Subcutaneous abdominal adipose tissue (tissue), 5 donors: ENCODE measurements at regions not wholly inside any gene's neighbourhood (a gene's known extent, or its start where the extent isn't known, plus 50 kb on each side); places are given as distances from the start of the nearest gene placed in this dataset.

Source experiments
- H3K27ac ChIP-seq: one replicate; pipeline ENCODE4 v1.7.0; 2013; ENCODE audit warnings: low read depth, mild to moderate bottlenecking, inconsistent platforms, low read length, moderate library complexity
- H3K27me3 ChIP-seq, 5 donors: one replicate each; pipeline ENCODE4 v1.7.0; 2013; ENCODE audit warnings: low read length in 5 of 5, inconsistent platforms in 1 of 5; ENCODE audit not compliant: control insufficient read depth in 5 of 5, insufficient read depth in 4 of 5
- H3K36me3 ChIP-seq, 5 donors: one replicate each; pipeline ENCODE4 v1.7.0; 2013; ENCODE audit warnings: low read length in 5 of 5; ENCODE audit not compliant: control insufficient read depth in 5 of 5, insufficient read depth in 5 of 5
- H3K4me1 ChIP-seq, 5 donors: one replicate each; pipeline ENCODE4 v1.7.0; 2013; ENCODE audit warnings: low read length in 5 of 5, mild to moderate bottlenecking in 3 of 5, moderate library complexity in 1 of 5; ENCODE audit not compliant: control insufficient read depth in 5 of 5, insufficient read depth in 5 of 5
- H3K4me3 ChIP-seq, 5 donors: one replicate each; pipeline ENCODE4 v1.7.0; 2013; ENCODE audit warnings: low read length in 5 of 5, low read depth in 1 of 5
- H3K9ac ChIP-seq, 5 donors: one replicate each; pipeline ENCODE4 v1.7.0; 2013; ENCODE audit warnings: low read length in 5 of 5, mild to moderate bottlenecking in 4 of 5, moderate library complexity in 3 of 5
- H3K9me3 ChIP-seq, 5 donors: one replicate each; pipeline ENCODE4 v1.7.0; 2013; ENCODE audit warnings: low read length in 5 of 5; ENCODE audit not compliant: control insufficient read depth in 5 of 5
- donor health status: healthy.
- donor health status: healthy.
- donor health status: healthy.
- donor health status: healthy.
- donor health status: healthy.

GRCh38 chr15:95359966-95360365 is 970.5 kb upstream of the NR2F2 start:
- Histone ChIP-seq H3K36me3 (no peaks in the 10 kb centered on the region), H3K27me3 (no peaks in the 10 kb centered on the region), H3K4me1 (peaks cover 0 to under 1% (median 0%) of the 10 kb centered on the region in 5 donors), H3K27ac (no peak overlapping the region), H3K9ac (no peak overlapping the region), H3K9me3 (peaks cover 0 to 12% (median 5%) of the 10 kb centered on the region in 5 donors), H3K4me3 (no peak overlapping the region)

GRCh38 chr15:95362306-95362705 is 968.2 kb upstream of the NR2F2 start:
- Histone ChIP-seq H3K9me3 (peaks cover 0 to 12% (median 5%) of the 10 kb centered on the region in 5 donors), H3K36me3 (no peaks in the 10 kb centered on the region), H3K27me3 (no peaks in the 10 kb centered on the region), H3K4me3 (no peak overlapping the region), H3K9ac (no peak overlapping the region), H3K27ac (no peak overlapping the region), H3K4me1 (peaks cover 0 to 12% (median 0%) of the 10 kb centered on the region in 5 donors)

GRCh38 chr15:95363646-95364045 is 966.9 kb upstream of the NR2F2 start:
- H3K9ac ChIP-seq, result no peak overlapping the region
- no peak overlapping the region for H3K4me3 ChIP-seq
- H3K4me1 ChIP-seq, result peaks cover 0 to 12% (median 0%) of the 10 kb centered on the region in 5 donors
- peaks cover 0 to 12% (median 5%) of the 10 kb centered on the region in 5 donors for H3K9me3 ChIP-seq
- no peaks in the 10 kb centered on the region for H3K27me3 ChIP-seq
- no peak overlapping the region for H3K27ac ChIP-seq
- no peaks in the 10 kb centered on the region for H3K36me3 ChIP-seq

GRCh38 chr15:95365511-95366107 is 964.9 kb upstream of the NR2F2 start:
- H3K27ac ChIP-seq, result no peak overlapping the region
- no peaks in the 10 kb centered on the region for H3K36me3 ChIP-seq
- H3K9me3 ChIP-seq, result peaks cover 0 to 12% (median 5%) of the 10 kb centered on the region in 5 donors
- no peak overlapping the region for H3K4me3 ChIP-seq
- no peaks in the 10 kb centered on the region for H3K27me3 ChIP-seq
- H3K4me1 ChIP-seq, result peaks cover 0 to 12% (median 0%) of the 10 kb centered on the region in 5 donors
- H3K9ac ChIP-seq, result no peak overlapping the region

GRCh38 chr15:95368191-95368590 is 962.3 kb upstream of the NR2F2 start:
- H3K4me3 ChIP-seq, result no peak overlapping the region
- no peaks in the 10 kb centered on the region for H3K9me3 ChIP-seq

GRCh38 chr15:95368755-95369601 is 961.5 kb upstream of the NR2F2 start:
- Histone ChIP-seq H3K27ac (no peak overlapping the region), H3K9ac (no peak overlapping the region), H3K4me1 (peaks cover 0 to 12% (median 0%) of the 10 kb centered on the region in 5 donors), H3K4me3 (no peak overlapping the region), H3K9me3 (no peaks in the 10 kb centered on the region), H3K36me3 (no peaks in the 10 kb centered on the region), H3K27me3 (no peaks in the 10 kb centered on the region)

More at GRCh38 chr15:95368191-95368590, 962.3 kb upstream of the NR2F2 start:
- Histone ChIP-seq H3K9ac (no peak overlapping the region), H3K27ac (no peak overlapping the region), H3K27me3 (no peaks in the 10 kb centered on the region), H3K36me3 (no peaks in the 10 kb centered on the region), H3K4me1 (peaks cover 0 to 12% (median 0%) of the 10 kb centered on the region in 5 donors)

- Histone ChIP-seq H3K27me3 (no peaks in the 10 kb centered on the region), H3K9me3 (no peaks in the 10 kb centered on the region), H3K36me3 (no peaks in the 10 kb centered on the region), H3K4me3 (no peak overlapping the region), H3K4me1 (peaks cover 0 to 8% (median 0%) of the 10 kb centered on the region in 5 donors), H3K27ac (no peak overlapping the region), H3K9ac (no peak overlapping the region)
Measured at GRCh38 chr15:95370291-95370690, 960.2 kb upstream of the NR2F2 start.

GRCh38 chr15:95371664-95372063 is 958.8 kb upstream of the NR2F2 start:
- Histone ChIP-seq H3K36me3 (no peaks in the 10 kb centered on the region), H3K9ac (no peak overlapping the region), H3K9me3 (no peaks in the 10 kb centered on the region), H3K27me3 (no peaks in the 10 kb centered on the region), H3K27ac (no peak overlapping the region), H3K4me1 (peaks cover 0 to 4% (median 0%) of the 10 kb centered on the region in 5 donors), H3K4me3 (no peak overlapping the region)

GRCh38 chr15:95375281-95375680 is 955.2 kb upstream of the NR2F2 start:
- no peak overlapping the region for H3K27ac ChIP-seq
- H3K27me3 ChIP-seq, result no peaks in the 10 kb centered on the region
- H3K4me1 ChIP-seq, result no peaks in the 10 kb centered on the region
- no peaks in the 10 kb centered on the region for H3K9me3 ChIP-seq
- H3K36me3 ChIP-seq, result no peaks in the 10 kb centered on the region
- no peak overlapping the region for H3K4me3 ChIP-seq
- no peak overlapping the region for H3K9ac ChIP-seq

GRCh38 chr15:95377258-95377852 is 953.1 kb upstream of the NR2F2 start:
- Histone ChIP-seq H3K9ac (no peak overlapping the region), H3K27ac (no peak overlapping the region), H3K27me3 (no peaks in the 10 kb centered on the region), H3K9me3 (no peaks in the 10 kb centered on the region), H3K4me1 (no peaks in the 10 kb centered on the region), H3K36me3 (no peaks in the 10 kb centered on the region), H3K4me3 (no peak overlapping the region)
